ENCODE measurements at regions not wholly inside any gene's neighbourhood (a gene's known extent, or its start where the extent isn't known, plus 50 kb on each side); places are given as distances from the start of the nearest gene placed in this dataset.

DNA sequence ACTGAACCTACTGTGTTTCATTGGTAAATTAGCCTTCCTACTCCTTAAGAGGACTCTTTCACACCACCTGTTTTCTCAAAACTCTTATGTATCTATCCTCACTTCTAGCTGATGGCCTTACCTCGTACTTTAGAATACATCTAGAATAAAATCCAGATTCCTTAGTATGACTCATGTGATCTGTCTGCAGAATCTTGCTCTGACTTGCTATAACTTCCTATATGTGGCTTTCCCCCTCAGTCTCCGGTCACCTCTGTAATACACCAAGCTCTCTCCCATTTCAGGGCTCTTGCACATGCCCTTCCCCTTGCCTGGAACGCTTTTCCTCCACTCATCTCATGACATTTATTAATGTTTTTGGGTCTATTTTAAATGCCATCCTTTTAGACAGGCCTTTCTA is 95.6 kb upstream of the LHCGR start:
- peaks cover 5% of the 10 kb centered on the region for H3K9me3 Mint-ChIP-seq (ENCODE audit: unreplicated experiment)
- DNase-seq (ENCODE audit: extremely low spot score, unreplicated experiment) = no peak
- no peaks in the 10 kb centered on the region for H3K27me3 Mint-ChIP-seq (ENCODE audit: unreplicated experiment)
- no peak overlapping the region for H3K27ac Mint-ChIP-seq (ENCODE audit: unreplicated experiment)
- TF ChIP-seq, protein P1, sequence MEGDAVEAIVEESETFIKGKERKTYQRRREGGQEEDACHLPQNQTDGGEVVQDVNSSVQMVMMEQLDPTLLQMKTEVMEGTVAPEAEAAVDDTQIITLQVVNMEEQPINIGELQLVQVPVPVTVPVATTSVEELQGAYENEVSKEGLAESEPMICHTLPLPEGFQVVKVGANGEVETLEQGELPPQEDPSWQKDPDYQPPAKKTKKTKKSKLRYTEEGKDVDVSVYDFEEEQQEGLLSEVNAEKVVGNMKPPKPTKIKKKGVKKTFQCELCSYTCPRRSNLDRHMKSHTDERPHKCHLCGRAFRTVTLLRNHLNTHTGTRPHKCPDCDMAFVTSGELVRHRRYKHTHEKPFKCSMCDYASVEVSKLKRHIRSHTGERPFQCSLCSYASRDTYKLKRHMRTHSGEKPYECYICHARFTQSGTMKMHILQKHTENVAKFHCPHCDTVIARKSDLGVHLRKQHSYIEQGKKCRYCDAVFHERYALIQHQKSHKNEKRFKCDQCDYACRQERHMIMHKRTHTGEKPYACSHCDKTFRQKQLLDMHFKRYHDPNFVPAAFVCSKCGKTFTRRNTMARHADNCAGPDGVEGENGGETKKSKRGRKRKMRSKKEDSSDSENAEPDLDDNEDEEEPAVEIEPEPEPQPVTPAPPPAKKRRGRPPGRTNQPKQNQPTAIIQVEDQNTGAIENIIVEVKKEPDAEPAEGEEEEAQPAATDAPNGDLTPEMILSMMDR (IDR thresholded peaks at IDR 0.05) = no peak
- H3K4me3 Mint-ChIP-seq (ENCODE audit: unreplicated experiment) = no peak overlapping the region
- peaks cover 27% of the 10 kb centered on the region for H3K4me1 Mint-ChIP-seq (ENCODE audit: unreplicated experiment)
- no peaks in the 10 kb centered on the region for H3K36me3 Mint-ChIP-seq (ENCODE audit: unreplicated experiment)

DNA sequence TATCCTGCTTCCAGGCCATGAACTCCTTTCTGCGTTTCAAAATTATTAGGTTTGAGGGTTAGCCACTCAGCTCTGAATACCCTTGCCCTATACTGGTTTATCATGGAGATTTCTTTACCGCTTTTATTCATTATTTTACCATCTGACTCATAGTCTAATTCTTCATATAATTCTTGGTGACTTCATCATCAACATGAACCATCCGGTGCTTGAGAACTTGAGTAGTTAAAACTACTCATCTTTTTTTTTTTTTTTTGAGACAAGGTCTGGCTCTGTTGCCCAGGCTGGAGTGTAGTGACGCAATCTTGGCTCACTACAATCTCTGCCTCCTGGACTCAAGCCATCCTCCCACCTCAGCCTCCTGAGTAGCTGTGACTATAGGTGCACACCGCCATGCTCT is 94.2 kb upstream of the LHCGR start:
- peaks cover 21% of the 10 kb centered on the region for H3K4me1 Mint-ChIP-seq (ENCODE audit: unreplicated experiment)
- H3K9me3 Mint-ChIP-seq (ENCODE audit: unreplicated experiment) = peaks cover 9% of the 10 kb centered on the region
- no peaks in the 10 kb centered on the region for H3K27me3 Mint-ChIP-seq (ENCODE audit: unreplicated experiment)
- no peak for DNase-seq (ENCODE audit: extremely low spot score, unreplicated experiment)
- H3K27ac Mint-ChIP-seq (ENCODE audit: unreplicated experiment) = no peak overlapping the region
- H3K36me3 Mint-ChIP-seq (ENCODE audit: unreplicated experiment) = no peaks in the 10 kb centered on the region
- no peak overlapping the region for H3K4me3 Mint-ChIP-seq (ENCODE audit: unreplicated experiment)
- TF ChIP-seq, protein P1 (IDR thresholded peaks at IDR 0.05) = no peak

DNA sequence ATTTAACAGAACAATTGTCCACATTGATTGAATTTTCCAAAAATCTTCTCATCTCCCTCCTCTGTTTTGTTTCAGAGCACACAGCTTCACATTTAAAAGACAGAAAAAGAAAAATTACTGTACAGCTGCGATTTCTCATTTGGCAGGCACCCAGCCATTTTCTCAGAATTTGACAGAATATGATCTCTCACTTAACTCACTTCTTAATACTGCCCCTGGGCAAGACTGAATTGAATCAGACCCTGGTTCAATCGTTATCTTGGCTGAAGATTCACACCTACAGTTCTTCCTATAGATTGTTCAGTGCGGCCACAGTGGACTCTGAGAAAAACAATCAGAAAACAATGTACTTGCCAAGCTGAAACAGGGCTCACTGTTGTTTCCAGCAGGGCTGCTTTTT is 90.2 kb upstream of the LHCGR start:
- no peak for DNase-seq (ENCODE audit: extremely low spot score, unreplicated experiment)
- peaks cover 7% of the 10 kb centered on the region for H3K4me1 Mint-ChIP-seq (ENCODE audit: unreplicated experiment)
- TF ChIP-seq, protein P1 (IDR thresholded peaks at IDR 0.05) = no peak
- H3K27me3 Mint-ChIP-seq (ENCODE audit: unreplicated experiment) = no peaks in the 10 kb centered on the region
- H3K27ac Mint-ChIP-seq (ENCODE audit: unreplicated experiment) = no peak overlapping the region
- H3K4me3 Mint-ChIP-seq (ENCODE audit: unreplicated experiment) = no peak overlapping the region
- H3K9me3 Mint-ChIP-seq (ENCODE audit: unreplicated experiment) = peaks cover 9% of the 10 kb centered on the region
- H3K36me3 Mint-ChIP-seq (ENCODE audit: unreplicated experiment) = no peaks in the 10 kb centered on the region

DNA sequence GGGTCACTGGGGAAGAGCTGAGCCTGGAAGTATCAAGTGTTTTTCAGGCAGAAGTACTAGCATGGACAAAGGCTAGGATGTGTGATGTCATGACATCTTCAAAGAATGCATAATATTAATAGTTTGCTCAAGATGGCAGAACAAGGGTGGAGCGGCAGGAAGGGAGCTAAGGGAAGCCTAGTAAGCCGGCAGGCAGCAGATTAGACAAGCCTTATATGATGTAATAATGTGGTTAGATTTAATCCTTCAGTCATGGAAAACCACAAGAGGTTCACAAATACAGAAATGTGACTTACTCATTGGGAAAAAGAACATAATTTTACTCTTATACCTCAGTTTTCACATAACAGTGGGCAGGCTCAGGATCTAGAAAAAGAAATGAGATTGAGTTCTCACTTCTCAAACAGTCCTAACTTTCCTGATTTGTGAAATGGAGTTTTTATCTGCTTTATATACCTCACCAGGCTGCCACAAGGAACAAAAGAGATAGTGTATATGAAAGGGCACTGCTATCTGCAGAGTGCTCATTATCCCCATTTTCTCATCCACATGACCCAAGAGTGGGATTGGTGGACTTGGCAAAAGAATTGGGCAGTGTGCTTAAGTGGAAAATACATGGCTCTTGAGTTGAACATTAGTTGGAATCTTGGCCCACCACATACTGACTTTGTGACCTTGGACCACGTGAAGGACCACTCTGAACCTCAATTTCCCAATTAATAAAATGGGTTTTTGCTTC is 89.1 kb upstream of the LHCGR start:
- Mint-ChIP-seq H3K27ac (ENCODE audit: unreplicated experiment) (no peak overlapping the region), H3K4me1 (ENCODE audit: unreplicated experiment) (peaks cover 3% of the 10 kb centered on the region), H3K9me3 (ENCODE audit: unreplicated experiment) (peaks cover 9% of the 10 kb centered on the region), H3K27me3 (ENCODE audit: unreplicated experiment) (peaks cover 6% of the 10 kb centered on the region), H3K36me3 (ENCODE audit: unreplicated experiment) (no peaks in the 10 kb centered on the region), H3K4me3 (ENCODE audit: unreplicated experiment) (no peak overlapping the region)
- no peak for DNase-seq (ENCODE audit: extremely low spot score, unreplicated experiment)
- TF ChIP-seq, protein P1 (IDR thresholded peaks at IDR 0.05) = no peak

DNA sequence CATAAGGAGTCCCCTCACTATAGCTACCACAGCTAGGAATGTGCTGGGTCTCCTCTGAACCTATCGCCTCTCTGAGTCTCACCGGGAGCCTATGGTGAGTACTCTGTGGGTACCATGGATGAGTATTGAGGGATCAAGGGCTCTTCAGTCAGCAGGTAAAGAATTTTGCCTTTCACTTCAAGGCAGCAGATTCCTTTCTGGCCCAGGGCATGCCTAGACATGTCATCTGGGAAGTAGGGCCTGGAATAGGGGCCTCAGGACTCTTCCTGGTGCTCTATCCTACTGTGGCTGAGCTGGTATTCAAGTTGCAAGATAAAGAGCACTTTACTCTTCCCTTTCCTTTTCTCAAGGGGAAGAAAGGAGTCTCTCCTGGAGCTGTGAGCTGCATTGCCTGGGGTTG is 85.6 kb upstream of the LHCGR start:
- H3K4me3 Mint-ChIP-seq (ENCODE audit: unreplicated experiment) = no peak overlapping the region
- H3K9me3 Mint-ChIP-seq (ENCODE audit: unreplicated experiment) = peaks cover 25% of the 10 kb centered on the region
- TF ChIP-seq, protein P1 (IDR thresholded peaks at IDR 0.05) = no peak
- H3K36me3 Mint-ChIP-seq (ENCODE audit: unreplicated experiment) = no peaks in the 10 kb centered on the region
- no peak overlapping the region for H3K27ac Mint-ChIP-seq (ENCODE audit: unreplicated experiment)
- peaks cover 2% of the 10 kb centered on the region for H3K4me1 Mint-ChIP-seq (ENCODE audit: unreplicated experiment)
- DNase-seq (ENCODE audit: extremely low spot score, unreplicated experiment) = no peak
- peaks cover 28% of the 10 kb centered on the region for H3K27me3 Mint-ChIP-seq (ENCODE audit: unreplicated experiment)
